ENCODE measurements at regions not wholly inside any gene's neighbourhood (a gene's known extent, or its start where the extent isn't known, plus 50 kb on each side); places are given as distances from the start of the nearest gene placed in this dataset.

- Histone ChIP-seq H3K27ac (no peak overlapping the region), H3K4me1 (no peaks in the 10 kb centered on the region), H3K27me3 (ENCODE audit: insufficient read depth in 3 of 3, low read length in 2 of 3) (peaks cover 0 to 9% (median 3%) of the 10 kb centered on the region in 3 donors), H3K36me3 (ENCODE audit: insufficient read depth in 1 of 2, low read depth in 1 of 2) (no peaks in the 10 kb centered on the region), H3K4me3 (no peak overlapping the region), H3K9me3 (no peaks in the 10 kb centered on the region)
- TF ChIP-seq CTCF (IDR thresholded peaks at IDR 0.05): no peak
- ATAC-seq (no peak), DNase-seq (no peak)
- WGBS, 3 donors: 94 to 96% (median 94%) methylated on average over 51 to 55 of the region's 55 CpGs
- intact Hi-C loops (cut with DNase I): no loop called here
Observed at GRCh38 chr1:88466899-88467580, 217.0 kb upstream of the PKN2 start.

- Histone ChIP-seq H3K36me3 (ENCODE audit: insufficient read depth in 1 of 2, low read depth in 1 of 2) (no peaks in the 10 kb centered on the region), H3K4me3 (no peak overlapping the region), H3K27ac (no peak overlapping the region), H3K9me3 (no peaks in the 10 kb centered on the region), H3K4me1 (no peaks in the 10 kb centered on the region), H3K27me3 (ENCODE audit: insufficient read depth in 3 of 3, low read length in 2 of 3) (no peaks in the 10 kb centered on the region)
- no peak for ATAC-seq
- DNase-seq: no peak
- 32 to 55% (median 34%) methylated on average over 2 of the region's 2 CpGs for WGBS, 3 donors
- intact Hi-C loops (cut with DNase I): no loop called here
- TF ChIP-seq CTCF (IDR thresholded peaks at IDR 0.05): no peak
Observed at GRCh38 chr1:88472298-88472697, 211.8 kb upstream of the PKN2 start.

GRCh38 chr1:88472714-88473113 is 211.4 kb upstream of the PKN2 start:
- TF ChIP-seq CTCF (IDR thresholded peaks at IDR 0.05): no peak
- intact Hi-C loops (cut with DNase I): no loop called here
- Histone ChIP-seq H3K4me1 (no peaks in the 10 kb centered on the region), H3K36me3 (ENCODE audit: insufficient read depth in 1 of 2, low read depth in 1 of 2) (no peaks in the 10 kb centered on the region), H3K4me3 (no peak overlapping the region), H3K27ac (no peak overlapping the region), H3K9me3 (no peaks in the 10 kb centered on the region), H3K27me3 (ENCODE audit: insufficient read depth in 3 of 3, low read length in 2 of 3) (no peaks in the 10 kb centered on the region)
- DNase-seq: no peak
- no peak for ATAC-seq
- 51 to 81% (median 60%) methylated on average over 1 of the region's 1 CpG for WGBS, 3 donors

- Histone ChIP-seq H3K4me3 (no peak overlapping the region), H3K27me3 (ENCODE audit: insufficient read depth in 3 of 3, low read length in 2 of 3) (no peaks in the 10 kb centered on the region), H3K4me1 (no peaks in the 10 kb centered on the region), H3K27ac (no peak overlapping the region), H3K36me3 (ENCODE audit: insufficient read depth in 1 of 2, low read depth in 1 of 2) (no peaks in the 10 kb centered on the region), H3K9me3 (no peaks in the 10 kb centered on the region)
- no peak for DNase-seq
- TF ChIP-seq CTCF (IDR thresholded peaks at IDR 0.05): no peak
- 83 to 93% (median 87%) methylated on average over 1 of the region's 1 CpG for WGBS, 3 donors
- intact Hi-C loops (cut with DNase I): no loop called here
- no peak for ATAC-seq
Observed at GRCh38 chr1:88474555-88475304, 209.3 kb upstream of the PKN2 start.
